ENCODE measurements at regions not wholly inside any gene's neighbourhood (a gene's known extent, or its start where the extent isn't known, plus 50 kb on each side); places are given as distances from the start of the nearest gene placed in this dataset.
"Not testable (repeated sequence)": the region's sequence is repeated elsewhere in the genome, so short reads cannot be mapped to it uniquely, and the experiment has no call there.

GRCh38 chr7:12004581-12004980 is 172.6 kb upstream of the THSD7A start:
- DNase-seq (ENCODE audit: low read depth in 2 of 2), result no peak

- no peak for DNase-seq (ENCODE audit: low read depth in 2 of 2)
These were observed 175.6 kb upstream of the THSD7A start for GRCh38 chr7:12007576-12007975.

GRCh38 chr7:12013983-12014382 is 182.0 kb upstream of the THSD7A start:
- no peak for DNase-seq (ENCODE audit: low read depth in 2 of 2)

GRCh38 chr7:12016439-12016838 is 184.4 kb upstream of the THSD7A start:
- DNase-seq (ENCODE audit: low read depth in 2 of 2), result no peak

GRCh38 chr7:12017046-12017445 is 185.0 kb upstream of the THSD7A start:
- no peak for DNase-seq (ENCODE audit: low read depth in 2 of 2)

- DNase-seq (ENCODE audit: low read depth in 2 of 2), result not testable (repeated sequence)
These were observed 189.1 kb upstream of the TMEM106B start for GRCh38 chr7:12022011-12022410.

GRCh38 chr7:12025246-12025645 is 185.8 kb upstream of the TMEM106B start:
- DNase-seq (ENCODE audit: low read depth in 2 of 2), result no peak

- DNase-seq (ENCODE audit: low read depth in 2 of 2), result no peak
These were observed 182.6 kb upstream of the TMEM106B start for GRCh38 chr7:12028508-12028907.

- DNase-seq (ENCODE audit: low read depth in 2 of 2), result no peak
These were observed 181.0 kb upstream of the TMEM106B start for GRCh38 chr7:12030116-12030515.

- DNase-seq (ENCODE audit: low read depth in 2 of 2), result no peak
These were observed 179.9 kb upstream of the TMEM106B start for GRCh38 chr7:12031186-12031585.

- no peak for DNase-seq (ENCODE audit: low read depth in 2 of 2)
These were observed 179.5 kb upstream of the TMEM106B start for GRCh38 chr7:12031638-12032037.

- no peak for DNase-seq (ENCODE audit: low read depth in 2 of 2)
These were observed 178.9 kb upstream of the TMEM106B start for GRCh38 chr7:12032146-12032545.

GRCh38 chr7:12043457-12043856 is 167.6 kb upstream of the TMEM106B start:
- not testable (repeated sequence) for DNase-seq (ENCODE audit: low read depth in 2 of 2)

- DNase-seq (ENCODE audit: low read depth in 2 of 2), result no peak
These were observed 158.9 kb upstream of the TMEM106B start for GRCh38 chr7:12052211-12052610.

GRCh38 chr7:12053561-12053960 is 157.5 kb upstream of the TMEM106B start:
- no peak for DNase-seq (ENCODE audit: low read depth in 2 of 2)

GRCh38 chr7:12054830-12055229 is 156.3 kb upstream of the TMEM106B start:
- DNase-seq (ENCODE audit: low read depth in 2 of 2), result no peak

- no peak for DNase-seq (ENCODE audit: low read depth in 2 of 2)
These were observed 154.7 kb upstream of the TMEM106B start for GRCh38 chr7:12056381-12056780.

- no peak for DNase-seq (ENCODE audit: low read depth in 2 of 2)
These were observed 154.1 kb upstream of the TMEM106B start for GRCh38 chr7:12056977-12057376.

- DNase-seq (ENCODE audit: low read depth in 2 of 2), result no peak
These were observed 149.0 kb upstream of the TMEM106B start for GRCh38 chr7:12062062-12062461.

GRCh38 chr7:12064586-12065127 is 146.4 kb upstream of the TMEM106B start:
- no peak for DNase-seq (ENCODE audit: low read depth in 2 of 2)

GRCh38 chr7:12066004-12066403 is 145.1 kb upstream of the TMEM106B start:
- DNase-seq (ENCODE audit: low read depth in 2 of 2), result no peak

- no peak for DNase-seq (ENCODE audit: low read depth in 2 of 2)
These were observed 144.6 kb upstream of the TMEM106B start for GRCh38 chr7:12066521-12066920.

GRCh38 chr7:12067156-12067831 is 143.8 kb upstream of the TMEM106B start:
- DNase-seq (ENCODE audit: low read depth in 2 of 2), result peak; percentile 10 to 20

GRCh38 chr7:12069757-12070156 is 141.3 kb upstream of the TMEM106B start:
- DNase-seq (ENCODE audit: low read depth in 2 of 2), result no peak
